H9 (cell line): ENCODE measurements at regions not wholly inside any gene's neighbourhood (a gene's known extent, or its start where the extent isn't known, plus 50 kb on each side); places are given as distances from the start of the nearest gene placed in this dataset.

ENCODE experiments used
- DNase-seq: peaks from one replicate; pipeline ENCODE4 v3.0.0-alpha.2; 2017
- H2AFZ ChIP-seq: one replicate; pipeline ENCODE4 v1.6.1; 2013; ENCODE audit warnings: mild to moderate bottlenecking, low read length, control low read depth, moderate library complexity
- H2AK5ac ChIP-seq: 2 replicates; pipeline ENCODE4 v1.6.1; 2013; ENCODE audit warnings: low read length, control low read depth, mixed read lengths; ENCODE audit not compliant: insufficient read length
- H2BK120ac ChIP-seq: one replicate; pipeline ENCODE4 v1.6.1; 2013; ENCODE audit warnings: low read depth, mild to moderate bottlenecking, low read length, control low read depth, inconsistent platforms; ENCODE audit not compliant: poor library complexity, severe bottlenecking
- H2BK12ac ChIP-seq: 2 replicates; pipeline ENCODE4 v1.6.1; 2013; ENCODE audit warnings: low read length, control low read depth, mixed read lengths, low read depth; ENCODE audit not compliant: insufficient read length
- H2BK15ac ChIP-seq: 2 replicates; pipeline ENCODE4 v1.6.1; 2013; ENCODE audit warnings: low read depth, low read length, control low read depth
- H2BK20ac ChIP-seq: one replicate; pipeline ENCODE4 v1.6.1; 2013; ENCODE audit warnings: low read depth, mild to moderate bottlenecking, low read length, control low read depth, inconsistent platforms; ENCODE audit not compliant: poor library complexity, severe bottlenecking
- H2BK5ac ChIP-seq: 2 replicates; pipeline ENCODE4 v1.6.1; 2013; ENCODE audit warnings: low read length, control low read depth, mixed read lengths; ENCODE audit not compliant: insufficient read length
- H3K14ac ChIP-seq: 2 replicates; pipeline ENCODE4 v1.6.1; 2013; ENCODE audit warnings: low read length, control low read depth; ENCODE audit not compliant: insufficient read depth
- H3K18ac ChIP-seq: 2 replicates; pipeline ENCODE4 v1.6.1; 2013; ENCODE audit warnings: low read depth, mild to moderate bottlenecking, mixed read lengths, low read length, control low read depth; ENCODE audit not compliant: insufficient read length
- H3K23ac ChIP-seq: 2 replicates; pipeline ENCODE4 v1.6.1; 2013; ENCODE audit warnings: low read length, control low read depth, mixed read lengths, low read depth; ENCODE audit not compliant: insufficient read length
- H3K23me2 ChIP-seq: 2 replicates; pipeline ENCODE4 v1.6.1; 2013; ENCODE audit warnings: low read depth, mild to moderate bottlenecking, mixed read lengths, low read length, control low read depth; ENCODE audit not compliant: insufficient read length, poor library complexity, severe bottlenecking
- H3K27ac ChIP-seq: 2 replicates; pipeline ENCODE4 v1.5.1; 2013; ENCODE audit warnings: low read length, control low read depth, mixed read lengths, low read depth; ENCODE audit not compliant: insufficient read length
- H3K27me3 ChIP-seq: 2 replicates; pipeline ENCODE4 v1.6.1; 2013; ENCODE audit warnings: low read length, control low read depth, inconsistent platforms; ENCODE audit not compliant: insufficient read depth
- H3K4ac ChIP-seq: 2 replicates; pipeline ENCODE4 v1.6.1; 2013; ENCODE audit warnings: low read depth, mild to moderate bottlenecking, control low read depth, inconsistent platforms, low read length, moderate library complexity
- H3K4me1 ChIP-seq: 2 replicates; pipeline ENCODE4 v1.6.1; 2013; ENCODE audit warnings: low read length, control low read depth, inconsistent platforms; ENCODE audit not compliant: insufficient read depth
- H3K4me2 ChIP-seq: 2 replicates; pipeline ENCODE4 v1.6.1; 2013; ENCODE audit warnings: low read length, control low read depth, mixed read lengths; ENCODE audit not compliant: insufficient read length, insufficient read depth
- H3K56ac ChIP-seq: 2 replicates; pipeline ENCODE4 v1.6.1; 2013; ENCODE audit warnings: low read depth, mild to moderate bottlenecking, mixed read lengths, low read length, control low read depth; ENCODE audit not compliant: insufficient read length
- H3K79me1 ChIP-seq: 2 replicates; pipeline ENCODE4 v1.6.1; 2013; ENCODE audit warnings: low read depth, mild to moderate bottlenecking, moderate library complexity, low read length, control low read depth, inconsistent platforms; ENCODE audit not compliant: insufficient read depth, poor library complexity, severe bottlenecking
- H3K79me2 ChIP-seq: 2 replicates; pipeline ENCODE4 v1.6.1; 2013; ENCODE audit warnings: low read length, control low read depth, inconsistent platforms; ENCODE audit not compliant: insufficient read depth
- H3K9ac ChIP-seq: 2 replicates; pipeline ENCODE4 v1.6.1; 2013; ENCODE audit warnings: low read length, control low read depth, mixed read lengths; ENCODE audit not compliant: insufficient read length; ENCODE audit errors: extremely low read depth
- H3K9me3 ChIP-seq: one replicate; pipeline ENCODE4 v1.6.1; 2013; ENCODE audit warnings: low read depth, low read length, inconsistent platforms; ENCODE audit not compliant: control insufficient read depth
- H3T11ph ChIP-seq: one replicate; pipeline ENCODE4 v1.6.1; 2013; ENCODE audit warnings: mild to moderate bottlenecking, low read length, control low read depth, inconsistent platforms
- H4K20me1 ChIP-seq: one replicate; pipeline ENCODE4 v1.6.1; 2013; ENCODE audit not compliant: control insufficient read depth, insufficient read length, insufficient read depth
- H4K5ac ChIP-seq: 2 replicates; pipeline ENCODE4 v1.6.1; 2013; ENCODE audit warnings: low read depth, mild to moderate bottlenecking, mixed read lengths, low read length, control low read depth; ENCODE audit not compliant: insufficient read length
- H4K8ac ChIP-seq: replicated peaks from 2 replicates; pipeline ENCODE4 v1.6.1; 2013; ENCODE audit warnings: low read length, control low read depth, mixed read lengths, low read depth; ENCODE audit not compliant: insufficient read length
- H4K91ac ChIP-seq: 2 replicates; pipeline ENCODE4 v1.6.1; 2013; ENCODE audit warnings: low read depth, mild to moderate bottlenecking, moderate library complexity, mixed read lengths, low read length, control low read depth; ENCODE audit not compliant: insufficient read length
- H3K27ac Mint-ChIP-seq, 3 experiments: 2 replicates in 2 of 3; 3 replicates in 1 of 3; pipeline ENCODE4 v1.8.0; 2020 to 2021; ENCODE audit warnings: mixed read lengths in 3 of 3, mild to moderate bottlenecking in 1 of 3, moderate library complexity in 1 of 3
- H3K27me3 Mint-ChIP-seq: 2 replicates; pipeline ENCODE4 v1.8.0; 2021; ENCODE audit warnings: low read depth, mild to moderate bottlenecking, moderate library complexity, mixed read lengths
- H3K36me3 Mint-ChIP-seq, 3 experiments: 2 replicates in 2 of 3; 3 replicates in 1 of 3; pipeline ENCODE4 v1.8.0; 2020 to 2021; ENCODE audit warnings: low read depth in 3 of 3, mixed read lengths in 3 of 3; ENCODE audit not compliant: insufficient read depth in 1 of 3
- H3K4me1 Mint-ChIP-seq, 2 experiments: 2 replicates each; pipeline ENCODE4 v1.8.0; 2020; ENCODE audit warnings: mixed read lengths in 2 of 2
- H3K4me3 Mint-ChIP-seq, 2 experiments: 2 replicates in 1 of 2; 3 replicates in 1 of 2; pipeline ENCODE4 v1.8.0; 2020 to 2021; ENCODE audit warnings: mild to moderate bottlenecking in 2 of 2, mixed read lengths in 2 of 2, moderate library complexity in 1 of 2
- H3K9me3 Mint-ChIP-seq, 2 experiments: 2 replicates in 1 of 2; 3 replicates in 1 of 2; pipeline ENCODE4 v1.8.0; 2020; ENCODE audit warnings: mild to moderate bottlenecking in 2 of 2, mixed read lengths in 2 of 2, moderate library complexity in 1 of 2
- TF ChIP-seq, protein P1 (sequence below): fragments of 200-600 bp; sonication (generic); conservative IDR thresholded peaks from 3 replicates; pipeline ENCODE4 v1.8.0; 2021; ENCODE audit warnings: antibody characterized with exemption, mild to moderate bottlenecking

DNA sequence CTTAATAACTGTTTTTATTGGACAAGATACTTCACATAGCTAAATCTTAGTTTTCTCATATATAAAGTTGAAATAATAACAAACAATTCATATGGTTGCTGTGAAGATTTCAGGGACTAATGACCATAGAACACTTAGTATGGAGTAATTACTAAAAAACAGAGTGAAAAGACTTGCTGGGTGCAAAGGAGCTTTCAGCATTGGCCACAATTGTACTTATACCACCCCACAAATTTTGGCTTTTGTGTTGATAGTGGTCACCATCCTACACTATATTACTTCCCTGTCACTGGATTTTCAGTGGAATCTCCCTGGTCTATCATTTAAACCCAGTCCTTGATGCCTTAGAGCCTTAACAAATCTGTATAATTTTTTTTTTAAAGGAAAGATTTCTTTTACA is 398.6 kb upstream of the EPHA7 start:
- Mint-ChIP-seq H3K4me3 (no peak overlapping the region), H3K36me3 (peaks cover 31 to 56% (median 37%) of the 10 kb centered on the region in 3 experiments), H3K9me3 (no peaks in the 10 kb centered on the region; a peak in 1 of 5 replicates), H3K27me3 (peaks cover 1% of the 10 kb centered on the region; the same call in 1 of the 2 replicates), H3K4me1 (peaks cover 31 to 32% of the 10 kb centered on the region in 2 experiments), H3K27ac (no peak overlapping the region)
- Histone ChIP-seq H3K9ac (no peak overlapping the region), H3K14ac (no peak overlapping the region), H4K5ac (no peak overlapping the region), H3K23me2 (no peaks in the 10 kb centered on the region), H3K18ac (no peak overlapping the region), H2AFZ (no peak overlapping the region), H3K9me3 (no peaks in the 10 kb centered on the region), H3K23ac (no peak overlapping the region), H4K91ac (no peak overlapping the region), H2BK5ac (no peak overlapping the region), H2AK5ac (no peak overlapping the region), H3T11ph (no peak overlapping the region), H2BK120ac (no peak overlapping the region), H2BK15ac (no peak overlapping the region), H3K4ac (no peak overlapping the region), H4K8ac (no peak overlapping the region), H4K20me1 (no peaks in the 10 kb centered on the region), H2BK20ac (no peak overlapping the region), H3K79me2 (no peaks in the 10 kb centered on the region), H3K79me1 (no peaks in the 10 kb centered on the region), H3K27me3 (no peaks in the 10 kb centered on the region), H3K4me2 (no peak overlapping the region), H3K56ac (no peak overlapping the region), H3K27ac (no peak overlapping the region), H3K4me1 (no peaks in the 10 kb centered on the region; the same call in 1 of the 2 replicates), H2BK12ac (no peak overlapping the region)
- TF ChIP-seq, protein P1, sequence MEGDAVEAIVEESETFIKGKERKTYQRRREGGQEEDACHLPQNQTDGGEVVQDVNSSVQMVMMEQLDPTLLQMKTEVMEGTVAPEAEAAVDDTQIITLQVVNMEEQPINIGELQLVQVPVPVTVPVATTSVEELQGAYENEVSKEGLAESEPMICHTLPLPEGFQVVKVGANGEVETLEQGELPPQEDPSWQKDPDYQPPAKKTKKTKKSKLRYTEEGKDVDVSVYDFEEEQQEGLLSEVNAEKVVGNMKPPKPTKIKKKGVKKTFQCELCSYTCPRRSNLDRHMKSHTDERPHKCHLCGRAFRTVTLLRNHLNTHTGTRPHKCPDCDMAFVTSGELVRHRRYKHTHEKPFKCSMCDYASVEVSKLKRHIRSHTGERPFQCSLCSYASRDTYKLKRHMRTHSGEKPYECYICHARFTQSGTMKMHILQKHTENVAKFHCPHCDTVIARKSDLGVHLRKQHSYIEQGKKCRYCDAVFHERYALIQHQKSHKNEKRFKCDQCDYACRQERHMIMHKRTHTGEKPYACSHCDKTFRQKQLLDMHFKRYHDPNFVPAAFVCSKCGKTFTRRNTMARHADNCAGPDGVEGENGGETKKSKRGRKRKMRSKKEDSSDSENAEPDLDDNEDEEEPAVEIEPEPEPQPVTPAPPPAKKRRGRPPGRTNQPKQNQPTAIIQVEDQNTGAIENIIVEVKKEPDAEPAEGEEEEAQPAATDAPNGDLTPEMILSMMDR = no peak
- no peak for DNase-seq
